PC-9 (cell line): ENCODE measurements at regions not wholly inside any gene's neighbourhood (a gene's known extent, or its start where the extent isn't known, plus 50 kb on each side); places are given as distances from the start of the nearest gene placed in this dataset.

Source experiments
- CTCF ChIP-seq: fragments of 200-600 bp; sonication (generic); conservative IDR thresholded peaks from 2 replicates; pipeline ENCODE4 v1.6.1; 2017; ENCODE audit warnings: mixed run types, antibody characterized with exemption, mild to moderate bottlenecking, moderate library complexity
- EZH2 ChIP-seq: fragments of 200-600 bp; sonication (generic); IDR thresholded peaks from 2 replicates; pipeline ENCODE4 v1.8.0; 2017; ENCODE audit warnings: antibody characterized with exemption, low read depth

- TF ChIP-seq CTCF, result no peak; the same call in 1 of the 2 replicates
- TF ChIP-seq EZH2, result no peak
Measured at GRCh38 chr20:57809661-57810172, 99.9 kb upstream of the PMEPA1 start.
